ENCODE measurements at regions not wholly inside any gene's neighbourhood (a gene's known extent, or its start where the extent isn't known, plus 50 kb on each side); places are given as distances from the start of the nearest gene placed in this dataset.

- H3K4me2 ChIP-seq (ENCODE audit: insufficient read depth in 1 of 2, low read depth in 2 of 2, low read length in 2 of 2), result no peak overlapping the region
- H3K18ac ChIP-seq (ENCODE audit: extremely low read depth, low read length), result no peak overlapping the region
- peaks cover 0 to 2% (median 0%) of the 10 kb centered on the region in 4 experiments; a peak in 1 of 7 replicates for H3K4me1 ChIP-seq (replicated peaks in 1 of 4; ENCODE audit: control insufficient read depth in 3 of 4, insufficient read depth in 4 of 4, low read length in 3 of 4)
- CTCF ChIA-PET (ENCODE audit: partially characterized antibody), result interaction anchor here (1.3 to 1.8 kb wide), 2 partner anchors 10 to 30 kb away, joined by 3 to 4 read pairs; no protein-coding TSS in a partner anchor
- H2BK15ac ChIP-seq (ENCODE audit: low read length), result no peak overlapping the region
- H3K36me3 ChIP-seq (ENCODE audit: control insufficient read depth in 2 of 4, insufficient read depth in 4 of 4, low read length in 3 of 4), result no peaks in the 10 kb centered on the region
- no peak overlapping the region for H2BK5ac ChIP-seq (ENCODE audit: low read depth, low read length)
- no peaks in the 10 kb centered on the region for H3K79me1 ChIP-seq (ENCODE audit: low read depth, low read length)
- FAIRE-seq (no peak), DNase-seq (ENCODE audit: low read depth in 1 of 2, low spot score in 2 of 2) (no peak)
- H2AK5ac ChIP-seq (ENCODE audit: low read depth, low read length), result no peak overlapping the region
- H4K5ac ChIP-seq (ENCODE audit: insufficient read length, low read depth, low read length), result no peak overlapping the region
- H4K8ac ChIP-seq (ENCODE audit: extremely low read depth, insufficient read depth, low read length), result no peak overlapping the region
- no peak overlapping the region for H2BK20ac ChIP-seq (ENCODE audit: low read length)
- H3K23ac ChIP-seq (ENCODE audit: insufficient read length), result no peak overlapping the region
- no peaks in the 10 kb centered on the region; the same call in 1 of the 2 replicates for H3K23me2 ChIP-seq (ENCODE audit: low read depth, low read length)
- no peak overlapping the region for H2BK12ac ChIP-seq (ENCODE audit: low read depth, low read length)
- no peaks in the 10 kb centered on the region for H4K20me1 ChIP-seq (replicated peaks in 1 of 2; ENCODE audit: control insufficient read depth in 1 of 2, insufficient read depth in 2 of 2, low read length in 2 of 2)
- 88% methylated on average over 2 of the region's 2 CpGs; no CpG with 5 or more reads in 1 of the 2 experiments for WGBS, 2 experiments (ENCODE audit: extremely low coverage in 1 of 2, insufficient coverage in 1 of 2, insufficient read length in 1 of 2, insufficient replicate concordance in 2 of 2, low coverage in 1 of 2, low lambda C conversion rate in 2 of 2, missing lambda C conversion rate in 1 of 2)
- H2AFZ ChIP-seq (ENCODE audit: low read length), result no peak overlapping the region
- no peaks in the 10 kb centered on the region for H3K9me3 ChIP-seq (ENCODE audit: insufficient read depth in 2 of 2, low read depth in 1 of 2, low read length in 1 of 2)
- no peak overlapping the region for H3K4ac ChIP-seq (replicated peaks; ENCODE audit: insufficient read length, low read depth, low read length)
- no peak overlapping the region for H2BK120ac ChIP-seq (replicated peaks; ENCODE audit: low read depth, low read length)
- no peak overlapping the region for H3K14ac ChIP-seq (ENCODE audit: insufficient read length)
- H3K56ac ChIP-seq (replicated peaks; ENCODE audit: insufficient read length, low read depth, low read length), result no peak overlapping the region
- no peak overlapping the region for H3K27ac ChIP-seq (ENCODE audit: low read depth, low read length)
- POLR2A ChIA-PET (ENCODE audit: partially characterized antibody), result no interaction called here
- no peak overlapping the region for H3K9ac ChIP-seq (replicated peaks in 1 of 4; ENCODE audit: extremely low read depth in 1 of 4, low read depth in 3 of 4, low read length in 3 of 4)
- no peak overlapping the region for H4K91ac ChIP-seq (replicated peaks; ENCODE audit: insufficient read length, low read length)
- no peaks in the 10 kb centered on the region for H3K79me2 ChIP-seq (ENCODE audit: control insufficient read depth in 1 of 2, insufficient read depth in 2 of 2, low read length in 2 of 2)
- H3K4me3 ChIP-seq (ENCODE audit: extremely low read depth in 1 of 4, insufficient read depth in 2 of 4, low read depth in 3 of 4, low read length in 4 of 4), result no peak overlapping the region
- no peaks in the 10 kb centered on the region for H3K27me3 ChIP-seq (replicated peaks in 1 of 4; ENCODE audit: control insufficient read depth in 3 of 4, extremely low read depth in 1 of 4, insufficient read depth in 3 of 4, low read length in 3 of 4)
- TF ChIP-seq CTBP2 (IDR thresholded peaks at IDR 0.05; ENCODE audit: borderline replicate concordance, insufficient read depth, insufficient read length, low read length), result no peak
- TF ChIP-seq ATF3 (IDR thresholded peaks at IDR 0.05; ENCODE audit: insufficient read depth, low read depth, low read length), result no peak
- TF ChIP-seq CBX8 (IDR thresholded peaks at IDR 0.05; ENCODE audit: borderline replicate concordance, low read depth, low read length), result no peak
- TF ChIP-seq EZH2 (IDR thresholded peaks at IDR 0.05; ENCODE audit: low read depth, low read length, severe bottlenecking), result no peak
- no peak for TF ChIP-seq SRF (IDR thresholded peaks at IDR 0.05; ENCODE audit: low read depth, low read length)
- TF ChIP-seq USF2 (IDR thresholded peaks at IDR 0.05; ENCODE audit: low read length), result no peak
- TF ChIP-seq SIX5 (IDR thresholded peaks at IDR 0.05; ENCODE audit: low read depth, low read length), result no peak
- no peak for TF ChIP-seq GABPA (IDR thresholded peaks at IDR 0.05; ENCODE audit: borderline replicate concordance, insufficient read depth, low read length)
- no peak for TF ChIP-seq KDM5A (IDR thresholded peaks at IDR 0.05; ENCODE audit: low read length)
- TF ChIP-seq RAD21 (IDR thresholded peaks at IDR 0.05 in 1 of 2, conservative IDR thresholded peaks at IDR 0.05 in 1 of 2; ENCODE audit: low read depth in 2 of 2, low read length in 2 of 2), result no peak
- TF ChIP-seq CHD2 (IDR thresholded peaks at IDR 0.05; ENCODE audit: low read length), result no peak
- no peak for TF ChIP-seq ASH2L (IDR thresholded peaks at IDR 0.05; ENCODE audit: low read length)
- no peak for TF ChIP-seq SP2 (IDR thresholded peaks at IDR 0.05; ENCODE audit: low read length)
Measured at GRCh38 chr11:112753706-112754105, 207.5 kb upstream of the NCAM1 start.

Data from H1 (cell line).